ENCODE measurements at regions not wholly inside any gene's neighbourhood (a gene's known extent, or its start where the extent isn't known, plus 50 kb on each side); places are given as distances from the start of the nearest gene placed in this dataset.
A peak's percentile ranks its signal among the peaks of the same experiment; 100 is the strongest.

GRCh38 chr2:217014328-217015105, 154.7 kb upstream of the TNP1 start:
- Histone ChIP-seq H3K27ac (no peak overlapping the region), H3K4me1 (peaks cover 0 to 12% (median under 1%) of the 10 kb centered on the region in 4 donors), H3K4me3 (no peak overlapping the region), H3K9me3 (no peaks in the 10 kb centered on the region), H3K36me3 (no peaks in the 10 kb centered on the region), H3K27me3 (no peaks in the 10 kb centered on the region)
- intact Hi-C loops (cut with DNase I) = no loop called here
- WGBS (ENCODE audit: insufficient coverage, low coverage, low lambda C conversion rate, missing lambda C conversion rate) = 83% methylated on average over 5 of the region's 6 CpGs
- TF ChIP-seq CTCF (IDR thresholded peaks at IDR 0.05) (no peak), POLR2A (IDR thresholded peaks at IDR 0.05) (no peak)
- ATAC-seq (no peak), DNase-seq (no peak)

DNA sequence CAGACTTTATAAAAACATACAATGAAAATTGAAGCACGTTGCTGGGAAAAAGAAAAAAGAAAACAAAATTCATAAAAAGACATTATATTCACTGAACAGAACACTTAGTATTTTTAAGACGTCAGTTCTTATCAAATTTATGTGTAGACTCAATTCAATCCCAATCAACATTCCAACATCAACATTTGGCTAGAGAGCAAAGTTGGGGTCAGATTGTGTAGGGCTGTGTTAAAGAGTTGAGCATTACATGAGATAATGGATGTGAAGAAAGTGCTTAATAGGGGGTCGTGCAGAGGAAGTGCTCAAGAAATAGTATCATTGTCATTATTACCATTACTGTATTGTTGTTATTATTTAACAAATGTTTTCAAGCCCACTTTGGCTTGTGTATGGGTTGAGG, 154.1 kb upstream of the TNP1 start:
- no peak for ATAC-seq
- TF ChIP-seq POLR2A (IDR thresholded peaks at IDR 0.05) (no peak), CTCF (IDR thresholded peaks at IDR 0.05) (no peak)
- 36% methylated on average over 3 of the region's 3 CpGs for WGBS (ENCODE audit: insufficient coverage, low coverage, low lambda C conversion rate, missing lambda C conversion rate)
- peaks cover 0 to 14% (median 0%) of the 10 kb centered on the region in 4 donors for H3K4me1 ChIP-seq
- H3K4me3 ChIP-seq = no peak overlapping the region
- intact Hi-C loops (cut with DNase I) = no loop called here
- H3K27ac ChIP-seq = no peak overlapping the region
- H3K27me3 ChIP-seq = no peaks in the 10 kb centered on the region
- no peaks in the 10 kb centered on the region for H3K36me3 ChIP-seq
- DNase-seq = no peak
- no peaks in the 10 kb centered on the region for H3K9me3 ChIP-seq

DNA sequence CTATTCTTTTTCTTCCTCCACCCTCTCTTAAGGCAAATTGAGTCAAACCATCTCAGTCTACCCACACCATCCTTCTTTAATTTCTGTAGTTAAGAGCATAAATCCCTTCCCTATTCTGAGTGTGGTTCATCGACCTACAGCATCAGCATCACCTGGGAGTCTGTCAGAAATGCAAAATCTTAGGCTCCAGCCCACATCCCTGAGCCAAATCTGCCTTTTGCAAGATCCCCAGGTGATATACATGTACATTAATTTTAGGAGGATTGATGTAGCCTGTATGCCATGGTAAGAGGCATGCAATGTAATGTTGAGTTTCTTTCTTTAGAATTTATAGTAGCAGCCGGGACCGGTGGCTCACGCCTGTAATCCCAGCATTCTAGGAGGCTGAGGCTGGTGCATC, 151.7 kb upstream of the TNP1 start:
- no peak for TF ChIP-seq CTCF (IDR thresholded peaks at IDR 0.05)
- TF ChIP-seq POLR2A (IDR thresholded peaks at IDR 0.05) = no peak
- DNase-seq = no peak
- Histone ChIP-seq H3K27ac (no peak overlapping the region), H3K36me3 (no peaks in the 10 kb centered on the region), H3K4me1 (peaks cover 0 to 14% (median 0%) of the 10 kb centered on the region in 4 donors), H3K27me3 (no peaks in the 10 kb centered on the region), H3K9me3 (no peaks in the 10 kb centered on the region), H3K4me3 (no peak overlapping the region)
- intact Hi-C loops (cut with DNase I) = no loop called here
- WGBS (ENCODE audit: insufficient coverage, low coverage, low lambda C conversion rate, missing lambda C conversion rate) = 83% methylated on average over 4 of the region's 4 CpGs
- no peak for ATAC-seq

- Histone ChIP-seq H3K36me3 (no peaks in the 10 kb centered on the region), H3K27me3 (no peaks in the 10 kb centered on the region), H3K4me3 (no peak overlapping the region), H3K4me1 (peaks cover 0 to 14% (median 0%) of the 10 kb centered on the region in 4 donors), H3K27ac (peak overlapping the region in 1 of 3 donors; percentile 53), H3K9me3 (no peaks in the 10 kb centered on the region)
- TF ChIP-seq CTCF (IDR thresholded peaks at IDR 0.05) (no peak), POLR2A (IDR thresholded peaks at IDR 0.05) (no peak)
- no peak for DNase-seq
- intact Hi-C loops (cut with DNase I) = no loop called here
- ATAC-seq = peak; percentile 93 to 97 (median 95)
- WGBS (ENCODE audit: insufficient coverage, low coverage, low lambda C conversion rate, missing lambda C conversion rate) = 11% methylated on average over 3 of the region's 3 CpGs
These were observed 150.3 kb upstream of the TNP1 start for GRCh38 chr2:217010173-217010572.
